Mesenchymal stem cell (in vitro differentiated cells and primary cell): ENCODE measurements at regions not wholly inside any gene's neighbourhood (a gene's known extent, or its start where the extent isn't known, plus 50 kb on each side); places are given as distances from the start of the nearest gene placed in this dataset.
A peak's percentile ranks its signal among the peaks of the same experiment; 100 is the strongest.

Experiments
- DNase-seq: peaks from one replicate; pipeline ENCODE4 v3.0.0-alpha.2; 2013
- H2AFZ ChIP-seq: one replicate; pipeline ENCODE4 v1.6.1; 2013; ENCODE audit warnings: low read depth, mild to moderate bottlenecking, control low read depth, inconsistent platforms, low read length, moderate library complexity
- H2AK5ac ChIP-seq: 2 replicates; pipeline ENCODE4 v1.6.1; 2013; ENCODE audit warnings: low read length, moderate library complexity, mild to moderate bottlenecking, inconsistent platforms; ENCODE audit not compliant: severe bottlenecking
- H2BK120ac ChIP-seq: one replicate; pipeline ENCODE4 v1.6.1; 2013; ENCODE audit warnings: low read depth, mild to moderate bottlenecking, inconsistent platforms, low read length, moderate library complexity
- H2BK12ac ChIP-seq, 2 experiments: one replicate each; pipeline ENCODE4 v1.6.1; 2013; ENCODE audit warnings: inconsistent platforms in 2 of 2, low read length in 2 of 2, mild to moderate bottlenecking in 2 of 2, moderate library complexity in 2 of 2, control low read depth in 1 of 2
- H2BK15ac ChIP-seq: one replicate; pipeline ENCODE4 v1.6.1; 2013; ENCODE audit warnings: mild to moderate bottlenecking, low read depth, inconsistent platforms; ENCODE audit not compliant: poor library complexity, severe bottlenecking
- H2BK5ac ChIP-seq: 2 replicates; pipeline ENCODE4 v1.6.1; 2013; ENCODE audit warnings: low read depth, mild to moderate bottlenecking, low read length, control low read depth, inconsistent platforms; ENCODE audit not compliant: poor library complexity, severe bottlenecking
- H3K14ac ChIP-seq, 2 experiments: one replicate each; pipeline ENCODE4 v1.6.1; 2013; ENCODE audit warnings: inconsistent platforms in 2 of 2, low read length in 2 of 2, control low read depth in 1 of 2, mild to moderate bottlenecking in 1 of 2, moderate library complexity in 1 of 2
- H3K18ac ChIP-seq, 2 experiments: one replicate each; pipeline ENCODE4 v1.6.1; 2013; ENCODE audit warnings: inconsistent platforms in 2 of 2, low read length in 2 of 2, control low read depth in 1 of 2, low read depth in 1 of 2, mild to moderate bottlenecking in 1 of 2
- H3K23ac ChIP-seq, 2 experiments: one replicate each; pipeline ENCODE4 v1.6.1; 2013; ENCODE audit warnings: inconsistent platforms in 2 of 2, low read length in 2 of 2, mild to moderate bottlenecking in 2 of 2, moderate library complexity in 2 of 2, control low read depth in 1 of 2
- H3K27ac ChIP-seq: 2 replicates; pipeline ENCODE4 v1.5.1; 2013; ENCODE audit warnings: mild to moderate bottlenecking, moderate library complexity, low read length, control low read depth, inconsistent platforms; ENCODE audit not compliant: poor library complexity, severe bottlenecking
- H3K27me3 ChIP-seq, 2 experiments: 2 replicates each; pipeline versions ENCODE4 v1.6.1 to v1.7.0; 2013; ENCODE audit warnings: low read length in 2 of 2, mild to moderate bottlenecking in 2 of 2, moderate library complexity in 2 of 2, control low read depth in 1 of 2, inconsistent platforms in 1 of 2; ENCODE audit not compliant: control insufficient read depth in 1 of 2, insufficient read depth in 1 of 2
- H3K36me3 ChIP-seq, 2 experiments: 2 replicates each; pipeline versions ENCODE4 v1.6.1 to v1.7.0; 2013; ENCODE audit warnings: low read length in 2 of 2, control low read depth in 1 of 2, inconsistent platforms in 1 of 2, low read depth in 1 of 2, mild to moderate bottlenecking in 1 of 2; ENCODE audit not compliant: insufficient read depth in 2 of 2, control insufficient read depth in 1 of 2
- H3K4ac ChIP-seq, 2 experiments: one replicate each; pipeline ENCODE4 v1.6.1; 2013; ENCODE audit warnings: inconsistent platforms in 2 of 2, low read length in 2 of 2, mild to moderate bottlenecking in 2 of 2, moderate library complexity in 2 of 2, control low read depth in 1 of 2, low read depth in 1 of 2
- H3K4me1 ChIP-seq: 2 replicates; pipeline ENCODE4 v1.6.1; 2013; ENCODE audit warnings: low read depth, low read length, control low read depth; ENCODE audit not compliant: control insufficient read depth, insufficient read depth
- H3K4me2 ChIP-seq: 2 replicates; pipeline ENCODE4 v1.6.1; 2013; ENCODE audit warnings: low read length, mild to moderate bottlenecking, inconsistent platforms; ENCODE audit not compliant: poor library complexity, severe bottlenecking
- H3K4me3 ChIP-seq, 2 experiments: 2 replicates each; pipeline versions ENCODE4 v1.5.1 to v1.7.0; 2013; ENCODE audit warnings: low read length in 2 of 2, mild to moderate bottlenecking in 2 of 2, control low read depth in 1 of 2, low read depth in 1 of 2; ENCODE audit not compliant: insufficient read depth in 1 of 2
- H3K79me1 ChIP-seq: replicated peaks from 2 replicates; pipeline ENCODE4 v1.6.1; 2013; ENCODE audit warnings: mild to moderate bottlenecking, control low read depth, low read length, inconsistent platforms; ENCODE audit not compliant: poor library complexity, severe bottlenecking
- H3K9ac ChIP-seq: 2 replicates; pipeline ENCODE4 v1.7.0; 2013; ENCODE audit warnings: mild to moderate bottlenecking, low read length, moderate library complexity
- H3K9me3 ChIP-seq: 2 replicates; pipeline ENCODE4 v1.7.0; 2013; ENCODE audit warnings: mild to moderate bottlenecking, low read length; ENCODE audit not compliant: control insufficient read depth
- H4K8ac ChIP-seq: one replicate; pipeline ENCODE4 v1.6.1; 2013; ENCODE audit warnings: inconsistent platforms, mild to moderate bottlenecking, low read length, moderate library complexity
- H4K91ac ChIP-seq: one replicate; pipeline ENCODE4 v1.6.1; 2013; ENCODE audit warnings: mild to moderate bottlenecking, low read length, inconsistent platforms
- WGBS: methylation state at CpG from one replicate; pipeline ENCODE4 v1.1.7; 2013; ENCODE audit warnings: mixed read lengths; 5-methylcytosine and 5-hydroxymethylcytosine counted together

DNA sequence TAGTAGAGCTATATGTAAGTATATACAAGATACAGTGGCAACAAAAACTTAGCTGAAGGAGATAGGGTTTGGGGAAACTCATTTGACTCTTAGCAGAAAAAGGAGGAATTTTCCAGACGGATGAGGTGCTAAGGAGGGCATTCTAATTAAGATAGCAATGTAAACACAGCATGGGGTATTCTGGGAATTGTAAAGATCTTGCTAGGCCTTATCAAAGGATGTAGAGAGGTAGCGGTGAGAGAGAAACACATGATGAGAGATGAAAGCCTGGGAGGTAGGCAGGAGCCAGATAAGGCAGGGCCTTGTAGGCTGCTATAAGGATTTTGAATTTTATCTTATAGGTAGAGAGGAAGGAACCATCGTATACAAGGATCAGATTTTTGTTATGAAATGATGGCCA lies 106.6 kb upstream of the KCNN2 start:
- Histone ChIP-seq H3K27me3 (no peaks in the 10 kb centered on the region), H3K4ac (no peak overlapping the region), H3K9ac (no peak overlapping the region), H3K18ac (no peak overlapping the region), H2AK5ac (no peak overlapping the region), H3K14ac (no peak overlapping the region), H3K79me1 (no peaks in the 10 kb centered on the region), H2BK15ac (no peak overlapping the region), H2BK5ac (no peak overlapping the region), H3K36me3 (no peaks in the 10 kb centered on the region), H3K4me1 (no peaks in the 10 kb centered on the region), H4K8ac (no peak overlapping the region), H3K9me3 (no peaks in the 10 kb centered on the region), H4K91ac (no peak overlapping the region), H3K23ac (no peak overlapping the region), H2BK120ac (no peak overlapping the region), H2BK12ac (no peak overlapping the region), H3K27ac (no peak overlapping the region), H2AFZ (no peak overlapping the region), H3K4me2 (no peak overlapping the region), H3K4me3 (no peak overlapping the region)
- no peak for DNase-seq
- 34% methylated on average over 3 of the region's 3 CpGs for WGBS

DNA sequence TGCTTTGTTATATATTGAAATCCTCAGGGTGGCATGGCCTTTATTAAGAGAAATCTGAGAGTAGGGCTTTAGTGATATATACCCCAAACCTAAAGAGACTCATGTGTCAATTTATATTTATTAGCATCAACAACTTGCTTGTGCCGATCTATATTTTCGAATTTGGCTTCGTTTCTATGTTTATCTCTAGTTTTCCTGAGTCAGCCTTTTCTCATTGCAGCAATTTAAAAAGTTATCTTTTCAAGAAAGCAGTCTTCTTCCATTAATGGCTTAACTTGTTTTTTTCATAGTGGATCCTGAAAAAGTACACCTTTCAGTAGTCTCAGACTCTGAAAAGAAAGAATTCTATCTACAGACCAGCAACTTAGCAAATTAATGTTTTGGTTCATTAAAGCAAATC lies 99.9 kb upstream of the KCNN2 start:
- H3K14ac ChIP-seq = no peak overlapping the region
- H2BK5ac ChIP-seq = no peak overlapping the region
- no peak overlapping the region for H2AK5ac ChIP-seq
- H2BK12ac ChIP-seq = no peak overlapping the region
- no peaks in the 10 kb centered on the region for H3K27me3 ChIP-seq
- H4K91ac ChIP-seq = no peak overlapping the region
- H3K4me3 ChIP-seq = no peak overlapping the region
- H3K4ac ChIP-seq = no peak overlapping the region
- H2BK15ac ChIP-seq = no peak overlapping the region
- no peak overlapping the region for H3K18ac ChIP-seq
- no peak overlapping the region for H3K9ac ChIP-seq
- no peak for DNase-seq
- H3K9me3 ChIP-seq = no peaks in the 10 kb centered on the region
- WGBS = 90% methylated on average over 3 of the region's 3 CpGs
- no peaks in the 10 kb centered on the region for H3K4me1 ChIP-seq
- H3K4me2 ChIP-seq = no peak overlapping the region
- no peak overlapping the region for H4K8ac ChIP-seq
- no peak overlapping the region for H3K23ac ChIP-seq
- no peak overlapping the region for H2AFZ ChIP-seq
- H2BK120ac ChIP-seq = no peak overlapping the region
- H3K36me3 ChIP-seq = no peaks in the 10 kb centered on the region
- no peak overlapping the region for H3K27ac ChIP-seq
- no peaks in the 10 kb centered on the region for H3K79me1 ChIP-seq

DNA sequence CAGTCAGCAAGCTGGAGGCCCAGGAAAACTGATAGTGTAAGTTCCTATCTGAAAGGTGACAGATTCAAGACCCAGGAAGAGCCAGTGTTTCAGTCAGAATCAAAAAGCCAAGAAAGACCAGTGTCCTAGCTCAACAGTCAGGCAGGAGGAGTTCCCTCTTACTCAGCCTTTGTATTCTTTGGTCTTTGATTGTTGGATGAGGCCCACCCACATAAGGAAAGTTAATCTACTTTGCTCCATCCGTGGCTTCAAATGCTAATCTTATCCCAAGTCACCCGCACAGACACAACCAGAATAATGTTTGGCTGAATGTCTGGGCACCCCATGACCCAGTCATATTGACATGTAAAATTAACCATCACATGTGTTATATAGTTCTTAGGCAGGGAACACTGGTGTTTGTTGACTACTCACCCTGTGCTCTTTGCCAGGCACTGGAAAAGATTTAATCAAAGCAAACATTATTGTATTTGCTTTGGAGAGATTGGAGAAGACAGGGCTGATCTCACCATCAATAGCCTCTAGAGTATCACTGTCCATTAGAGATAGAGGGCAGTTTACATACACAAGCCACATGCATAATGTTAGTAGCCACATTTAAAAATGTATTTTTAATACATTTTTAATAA lies 96.3 kb upstream of the KCNN2 start:
- Histone ChIP-seq H3K4me2 (no peak overlapping the region), H3K27ac (no peak overlapping the region), H4K91ac (no peak overlapping the region), H2BK120ac (no peak overlapping the region), H2BK15ac (no peak overlapping the region), H3K4me1 (no peaks in the 10 kb centered on the region), H3K27me3 (no peaks in the 10 kb centered on the region), H3K36me3 (no peaks in the 10 kb centered on the region), H4K8ac (no peak overlapping the region), H3K4ac (no peak overlapping the region), H3K18ac (no peak overlapping the region), H3K14ac (no peak overlapping the region), H2BK12ac (no peak overlapping the region), H3K23ac (no peak overlapping the region), H2AK5ac (no peak overlapping the region), H3K9ac (no peak overlapping the region), H3K79me1 (no peaks in the 10 kb centered on the region), H2BK5ac (no peak overlapping the region), H2AFZ (no peak overlapping the region), H3K4me3 (no peak overlapping the region), H3K9me3 (no peaks in the 10 kb centered on the region)
- WGBS = 42% methylated on average over 2 of the region's 2 CpGs
- no peak for DNase-seq

DNA sequence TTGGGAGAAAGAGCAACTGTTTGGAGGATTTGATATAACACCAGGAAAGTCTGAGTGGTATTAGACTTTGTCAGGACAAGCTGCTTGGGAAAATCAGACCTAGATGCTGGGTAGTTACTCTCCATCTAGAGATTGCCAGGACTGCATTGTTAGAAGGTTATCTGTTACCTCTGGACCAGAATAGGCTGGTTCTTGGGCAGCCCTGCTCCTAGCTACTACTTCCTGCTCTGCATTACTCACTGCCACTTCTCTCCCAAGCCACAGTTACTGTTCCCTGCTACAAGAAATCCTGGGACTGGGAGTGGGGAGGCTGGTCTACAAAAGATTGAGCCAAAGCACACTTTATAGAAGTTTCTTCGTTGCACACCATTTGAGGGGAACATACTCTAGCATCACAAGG lies 95.5 kb upstream of the KCNN2 start:
- WGBS = 81% methylated on average over 1 of the region's 1 CpG
- H3K79me1 ChIP-seq = no peaks in the 10 kb centered on the region

More for the DNA sequence above, 95.5 kb upstream of the KCNN2 start:
- H2BK120ac ChIP-seq = no peak overlapping the region
- no peak overlapping the region for H2BK5ac ChIP-seq
- H2AFZ ChIP-seq = peak overlapping the region; percentile 39
- no peak overlapping the region for H3K9ac ChIP-seq
- H3K14ac ChIP-seq = no peak overlapping the region
- no peak overlapping the region for H3K18ac ChIP-seq
- no peak overlapping the region for H2AK5ac ChIP-seq
- H3K9me3 ChIP-seq = no peaks in the 10 kb centered on the region
- H4K91ac ChIP-seq = no peak overlapping the region
- no peak overlapping the region for H2BK15ac ChIP-seq
- no peak overlapping the region for H3K4me3 ChIP-seq
- no peak overlapping the region for H4K8ac ChIP-seq
- DNase-seq = peak; percentile 24
- no peaks in the 10 kb centered on the region for H3K36me3 ChIP-seq
- H3K23ac ChIP-seq = no peak overlapping the region
- no peak overlapping the region for H2BK12ac ChIP-seq
- H3K4me2 ChIP-seq = no peak overlapping the region
- H3K4me1 ChIP-seq = no peaks in the 10 kb centered on the region
- H3K27me3 ChIP-seq = no peaks in the 10 kb centered on the region
- H3K4ac ChIP-seq = no peak overlapping the region
- no peak overlapping the region for H3K27ac ChIP-seq
